ENCODE measurements at regions not wholly inside any gene's neighbourhood (a gene's known extent, or its start where the extent isn't known, plus 50 kb on each side); places are given as distances from the start of the nearest gene placed in this dataset.

DNA sequence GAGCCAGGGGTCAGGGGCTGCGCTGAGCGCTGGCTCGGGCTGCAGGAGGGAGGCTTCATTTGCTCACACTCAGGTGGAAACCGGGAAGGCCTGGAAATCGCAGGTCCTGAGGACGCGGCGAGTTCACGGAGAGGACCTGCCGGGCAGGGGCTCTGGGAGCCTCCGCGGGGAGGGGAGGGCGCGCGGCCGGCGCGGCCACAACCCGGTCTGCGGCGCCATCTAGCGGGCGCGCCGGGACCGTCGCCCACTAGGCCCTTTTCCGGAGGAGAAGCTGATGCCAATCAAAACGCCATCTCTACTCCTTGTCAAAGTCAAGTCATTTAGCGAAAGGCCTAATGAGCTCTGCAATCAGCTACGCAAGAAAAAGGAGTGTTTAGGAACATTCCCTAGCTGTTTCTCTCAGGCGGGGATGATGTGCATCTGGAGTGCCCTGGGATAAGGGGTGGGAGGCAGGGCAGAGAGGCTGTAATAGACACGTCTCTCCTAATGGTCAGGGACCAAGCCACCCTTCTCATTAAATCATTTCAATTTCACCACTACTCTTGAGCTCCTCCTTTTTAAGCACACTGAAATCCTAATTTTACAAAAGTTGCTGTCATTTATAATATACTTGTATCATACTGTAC, 885.8 kb upstream of the TMEM132C start:
- peak; percentile 87 for ATAC-seq
- POLR2A ChIA-PET, result no interaction called here
- no peaks in the 10 kb centered on the region for H3K79me2 ChIP-seq (ENCODE audit: control insufficient read depth, insufficient read depth, low read length)
- H3K4me3 ChIP-seq, result no peak overlapping the region
- CTCF ChIA-PET, result interaction anchor here (0.5 to 3.4 kb wide), 20 partner anchors 9 to 1851 kb away, joined by 3 to 26 read pairs (median 4); no protein-coding TSS in a partner anchor
- no peaks in the 10 kb centered on the region for H3K9me3 ChIP-seq (replicated peaks; ENCODE audit: control insufficient read depth, insufficient read depth, low read length)
- TF ChIP-seq RAD21 (IDR thresholded peaks at IDR 0.05; ENCODE audit: insufficient read depth, low read depth, low read length) (peak; percentile 74), SMC3 (IDR thresholded peaks at IDR 0.05; ENCODE audit: borderline replicate concordance, low read length) (peak; percentile 53), HDAC2 (IDR thresholded peaks at IDR 0.05) (no peak), TAF1 (IDR thresholded peaks at IDR 0.05; ENCODE audit: borderline replicate concordance, low read depth, low read length) (no peak), BRCA1 (IDR thresholded peaks at IDR 0.05; ENCODE audit: low read depth, low read length) (no peak), JUND (IDR thresholded peaks at IDR 0.05; ENCODE audit: low read depth, low read length) (no peak)
- TF ChIP-seq, protein P1, sequence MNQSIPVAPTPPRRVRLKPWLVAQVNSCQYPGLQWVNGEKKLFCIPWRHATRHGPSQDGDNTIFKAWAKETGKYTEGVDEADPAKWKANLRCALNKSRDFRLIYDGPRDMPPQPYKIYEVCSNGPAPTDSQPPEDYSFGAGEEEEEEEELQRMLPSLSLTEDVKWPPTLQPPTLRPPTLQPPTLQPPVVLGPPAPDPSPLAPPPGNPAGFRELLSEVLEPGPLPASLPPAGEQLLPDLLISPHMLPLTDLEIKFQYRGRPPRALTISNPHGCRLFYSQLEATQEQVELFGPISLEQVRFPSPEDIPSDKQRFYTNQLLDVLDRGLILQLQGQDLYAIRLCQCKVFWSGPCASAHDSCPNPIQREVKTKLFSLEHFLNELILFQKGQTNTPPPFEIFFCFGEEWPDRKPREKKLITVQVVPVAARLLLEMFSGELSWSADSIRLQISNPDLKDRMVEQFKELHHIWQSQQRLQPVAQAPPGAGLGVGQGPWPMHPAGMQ (IDR thresholded peaks at IDR 0.05; ENCODE audit: borderline replicate concordance), result no peak
- TF ChIP-seq, protein P2, sequence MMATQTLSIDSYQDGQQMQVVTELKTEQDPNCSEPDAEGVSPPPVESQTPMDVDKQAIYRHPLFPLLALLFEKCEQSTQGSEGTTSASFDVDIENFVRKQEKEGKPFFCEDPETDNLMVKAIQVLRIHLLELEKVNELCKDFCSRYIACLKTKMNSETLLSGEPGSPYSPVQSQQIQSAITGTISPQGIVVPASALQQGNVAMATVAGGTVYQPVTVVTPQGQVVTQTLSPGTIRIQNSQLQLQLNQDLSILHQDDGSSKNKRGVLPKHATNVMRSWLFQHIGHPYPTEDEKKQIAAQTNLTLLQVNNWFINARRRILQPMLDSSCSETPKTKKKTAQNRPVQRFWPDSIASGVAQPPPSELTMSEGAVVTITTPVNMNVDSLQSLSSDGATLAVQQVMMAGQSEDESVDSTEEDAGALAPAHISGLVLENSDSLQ (IDR thresholded peaks at IDR 0.05), result peak; percentile 56
- TF ChIP-seq, protein P3, sequence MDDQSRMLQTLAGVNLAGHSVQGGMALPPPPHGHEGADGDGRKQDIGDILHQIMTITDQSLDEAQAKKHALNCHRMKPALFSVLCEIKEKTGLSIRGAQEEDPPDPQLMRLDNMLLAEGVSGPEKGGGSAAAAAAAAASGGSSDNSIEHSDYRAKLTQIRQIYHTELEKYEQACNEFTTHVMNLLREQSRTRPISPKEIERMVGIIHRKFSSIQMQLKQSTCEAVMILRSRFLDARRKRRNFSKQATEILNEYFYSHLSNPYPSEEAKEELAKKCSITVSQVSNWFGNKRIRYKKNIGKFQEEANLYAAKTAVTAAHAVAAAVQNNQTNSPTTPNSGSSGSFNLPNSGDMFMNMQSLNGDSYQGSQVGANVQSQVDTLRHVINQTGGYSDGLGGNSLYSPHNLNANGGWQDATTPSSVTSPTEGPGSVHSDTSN (IDR thresholded peaks at IDR 0.05; ENCODE audit: insufficient replicate concordance, low read depth, low read length), result peak; percentile 44
- TF ChIP-seq, protein P4, sequence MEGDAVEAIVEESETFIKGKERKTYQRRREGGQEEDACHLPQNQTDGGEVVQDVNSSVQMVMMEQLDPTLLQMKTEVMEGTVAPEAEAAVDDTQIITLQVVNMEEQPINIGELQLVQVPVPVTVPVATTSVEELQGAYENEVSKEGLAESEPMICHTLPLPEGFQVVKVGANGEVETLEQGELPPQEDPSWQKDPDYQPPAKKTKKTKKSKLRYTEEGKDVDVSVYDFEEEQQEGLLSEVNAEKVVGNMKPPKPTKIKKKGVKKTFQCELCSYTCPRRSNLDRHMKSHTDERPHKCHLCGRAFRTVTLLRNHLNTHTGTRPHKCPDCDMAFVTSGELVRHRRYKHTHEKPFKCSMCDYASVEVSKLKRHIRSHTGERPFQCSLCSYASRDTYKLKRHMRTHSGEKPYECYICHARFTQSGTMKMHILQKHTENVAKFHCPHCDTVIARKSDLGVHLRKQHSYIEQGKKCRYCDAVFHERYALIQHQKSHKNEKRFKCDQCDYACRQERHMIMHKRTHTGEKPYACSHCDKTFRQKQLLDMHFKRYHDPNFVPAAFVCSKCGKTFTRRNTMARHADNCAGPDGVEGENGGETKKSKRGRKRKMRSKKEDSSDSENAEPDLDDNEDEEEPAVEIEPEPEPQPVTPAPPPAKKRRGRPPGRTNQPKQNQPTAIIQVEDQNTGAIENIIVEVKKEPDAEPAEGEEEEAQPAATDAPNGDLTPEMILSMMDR (IDR thresholded peaks at IDR 0.05 in 2 of 3, conservative IDR thresholded peaks at IDR 0.05 in 1 of 3; ENCODE audit: control insufficient read depth in 2 of 3, extremely low read depth in 1 of 3, insufficient read depth in 1 of 3, low read depth in 3 of 3, low read length in 3 of 3), result peak; percentile 57 to 81 (median 70)
- no peak overlapping the region for H3K27ac ChIP-seq (ENCODE audit: control insufficient read depth, insufficient read depth)
- SMC1A ChIA-PET (ENCODE audit: uncharacterized antibody, unreplicated experiment), result interaction anchor here (0.6 to 1.9 kb wide), 5 partner anchors 40 to 597 kb away, joined by 3 to 4 read pairs (median 4); no protein-coding TSS in a partner anchor
- intact Hi-C loops (cut with micrococcal nuclease; ENCODE audit: unreplicated experiment) (loop anchor here (1.0 to 2.0 kb wide), 2 partner anchors 272 to 1312 kb away; no protein-coding TSS in a partner anchor), in situ Hi-C loops (cut with MboI) (loop anchor here (10.0 kb wide), 1 partner anchor 1306 kb away; no protein-coding TSS in a partner anchor)
- H3K27me3 ChIP-seq (replicated peaks in 1 of 2; ENCODE audit: control insufficient read depth in 2 of 2, insufficient read depth in 2 of 2, low read length in 1 of 2), result no peaks in the 10 kb centered on the region
- no peak for FAIRE-seq
- 19% methylated on average over 23 of the region's 33 CpGs for WGBS (ENCODE audit: insufficient coverage, insufficient replicate concordance, low lambda C conversion rate, missing lambda C conversion rate)
- H3K36me3 ChIP-seq (ENCODE audit: control insufficient read depth in 2 of 2, insufficient read depth in 2 of 2, low read length in 1 of 2), result no peaks in the 10 kb centered on the region
- no peak overlapping the region for H2AFZ ChIP-seq (ENCODE audit: control insufficient read depth, low read depth, low read length)
- no peak overlapping the region for H3K4me2 ChIP-seq (ENCODE audit: control insufficient read depth, insufficient read depth)
- no TSS peak for BruUV-seq (replicated peaks)
- no peaks in the 10 kb centered on the region for H4K20me1 ChIP-seq (ENCODE audit: control insufficient read depth, insufficient read depth)
- no peaks in the 10 kb centered on the region for H3K4me1 ChIP-seq (ENCODE audit: control insufficient read depth, insufficient read depth, low read length)
- RAD21 ChIA-PET (ENCODE audit: unreplicated experiment), result interaction anchor here (1.1 to 1.5 kb wide), 4 partner anchors 13 to 455 kb away, joined by 3 to 9 read pairs (median 5); no protein-coding TSS in a partner anchor
- no peak for DNase-seq (ENCODE audit: low read depth, low spot score)
- H3K9ac ChIP-seq (ENCODE audit: control insufficient read depth, insufficient read depth, low read length), result no peak overlapping the region
